OCI-LY1 (cell line): ENCODE measurements at regions not wholly inside any gene's neighbourhood (a gene's known extent, or its start where the extent isn't known, plus 50 kb on each side); places are given as distances from the start of the nearest gene placed in this dataset.

Experiments
- CTCF ChIP-seq: fragments of 200-600 bp; sonication (generic), shearing (Covaris generic); IDR thresholded peaks from 2 replicates; pipeline ENCODE4 v1.5.1; 2017; ENCODE audit warnings: mild to moderate bottlenecking, antibody characterized with exemption, low read length, moderate library complexity, mixed read lengths
- EZH2 ChIP-seq: fragments of 200-600 bp; sonication (generic), shearing (Covaris generic); IDR thresholded peaks from 2 replicates; pipeline ENCODE4 v1.8.0; 2017; ENCODE audit warnings: borderline replicate concordance, mixed run types, mild to moderate bottlenecking, antibody characterized with exemption, low read length, moderate library complexity, mixed read lengths

DNA sequence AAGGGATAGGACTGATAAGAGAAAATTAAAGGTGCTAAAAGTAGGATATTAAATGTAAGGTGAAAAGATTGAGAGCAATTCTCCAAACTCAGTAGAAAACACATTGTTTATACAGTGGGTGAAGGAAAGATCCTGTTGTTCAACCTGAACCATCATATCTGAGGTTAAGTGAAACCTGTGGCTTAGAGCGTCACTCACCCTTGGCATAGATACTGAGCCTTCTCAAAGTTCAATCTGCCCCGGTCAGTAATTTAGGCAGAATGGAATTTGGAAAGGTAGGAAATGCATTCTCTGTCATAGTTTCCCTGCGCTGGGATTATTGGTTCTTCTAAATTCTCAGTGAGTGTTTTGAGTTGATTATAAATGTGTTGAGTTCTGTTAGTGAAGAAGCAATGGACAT lies 456.2 kb upstream of the NMUR2 start:
- no peak for TF ChIP-seq EZH2
- TF ChIP-seq CTCF = no peak
